Astrocyte (in vitro differentiated cells and primary cell): ENCODE measurements at regions not wholly inside any gene's neighbourhood (a gene's known extent, or its start where the extent isn't known, plus 50 kb on each side); places are given as distances from the start of the nearest gene placed in this dataset.
"Not testable (repeated sequence)": the region's sequence is repeated elsewhere in the genome, so short reads cannot be mapped to it uniquely, and the experiment has no call there.

Source experiments
- DNase-seq: peaks from one replicate; pipeline ENCODE4 v3.0.0-alpha.2; 2010; ENCODE audit warnings: low read depth
- FAIRE-seq: peaks from 2 replicates; lab custom pipeline; 2011; peaks lifted over from hg19 to GRCh38; lab: Jason Lieb, UNC
- H2AFZ ChIP-seq: 2 replicates; pipeline ENCODE4 v1.6.0; 2012; ENCODE audit warnings: low read depth, low read length, inconsistent platforms
- H3K27ac ChIP-seq: 2 replicates; pipeline ENCODE4 v1.5.1; 2011; ENCODE audit warnings: low read depth, low read length, inconsistent platforms
- H3K27me3 ChIP-seq: 2 replicates; pipeline ENCODE4 v1.6.0; 2011; ENCODE audit warnings: low read length, inconsistent platforms; ENCODE audit not compliant: insufficient read depth
- H3K36me3 ChIP-seq: 2 replicates; pipeline ENCODE4 v1.5.1; 2011; ENCODE audit warnings: low read length, inconsistent platforms; ENCODE audit not compliant: insufficient read depth
- H3K4me1 ChIP-seq: 2 replicates; pipeline ENCODE4 v1.5.1; 2011; ENCODE audit warnings: low read length, inconsistent platforms; ENCODE audit not compliant: insufficient read depth
- H3K4me2 ChIP-seq: 2 replicates; pipeline ENCODE4 v1.6.0; 2012; ENCODE audit warnings: low read length, inconsistent platforms
- H3K4me3 ChIP-seq: 2 replicates; pipeline ENCODE4 v1.5.1; 2011; ENCODE audit warnings: low read depth, mild to moderate bottlenecking, low read length, inconsistent platforms; ENCODE audit not compliant: insufficient read depth
- H3K79me2 ChIP-seq: 2 replicates; pipeline ENCODE4 v1.6.0; 2012; ENCODE audit warnings: mild to moderate bottlenecking, low read length, inconsistent platforms; ENCODE audit not compliant: insufficient read depth
- H3K9ac ChIP-seq: 2 replicates; pipeline ENCODE4 v1.6.0; 2012; ENCODE audit warnings: mild to moderate bottlenecking, low read length, inconsistent platforms
- H3K9me3 ChIP-seq: 2 replicates; pipeline ENCODE4 v1.5.1; 2012; ENCODE audit warnings: low read depth, mild to moderate bottlenecking, low read length, inconsistent platforms; ENCODE audit not compliant: insufficient read depth
- H4K20me1 ChIP-seq: 2 replicates; pipeline ENCODE4 v1.6.0; 2012; ENCODE audit warnings: low read length, inconsistent platforms; ENCODE audit not compliant: insufficient read depth
- H3K27ac Mint-ChIP-seq: one replicate; pipeline ENCODE4 v1.8.0; 2021; ENCODE audit warnings: mild to moderate bottlenecking, mixed read lengths; ENCODE audit not compliant: unreplicated experiment
- H3K27me3 Mint-ChIP-seq: one replicate; pipeline ENCODE4 v1.8.0; 2021; ENCODE audit warnings: low read depth, mixed read lengths; ENCODE audit not compliant: unreplicated experiment
- H3K36me3 Mint-ChIP-seq: one replicate; pipeline ENCODE4 v1.8.0; 2021; ENCODE audit warnings: low read depth, mixed read lengths; ENCODE audit not compliant: unreplicated experiment
- H3K4me1 Mint-ChIP-seq: one replicate; pipeline ENCODE4 v1.8.0; 2021; ENCODE audit warnings: low read depth, mixed read lengths; ENCODE audit not compliant: unreplicated experiment
- H3K4me3 Mint-ChIP-seq: one replicate; pipeline ENCODE4 v1.8.0; 2021; ENCODE audit warnings: mild to moderate bottlenecking, moderate library complexity, mixed read lengths; ENCODE audit not compliant: unreplicated experiment
- H3K9me3 Mint-ChIP-seq: one replicate; pipeline ENCODE4 v1.8.0; 2021; ENCODE audit warnings: mild to moderate bottlenecking, mixed read lengths; ENCODE audit not compliant: unreplicated experiment
- EZH2 ChIP-seq: IDR thresholded peaks from 2 replicates; pipeline ENCODE4 v1.6.1; 2012; ENCODE audit warnings: mild to moderate bottlenecking, low read length, inconsistent platforms; ENCODE audit not compliant: insufficient read depth
- TF ChIP-seq, protein P1 (sequence below): IDR thresholded peaks from 2 replicates; pipeline ENCODE4 v1.5.1; 2011; ENCODE audit warnings: low read depth, mild to moderate bottlenecking, inconsistent platforms, low read length, moderate library complexity; ENCODE audit not compliant: insufficient read depth

DNA sequence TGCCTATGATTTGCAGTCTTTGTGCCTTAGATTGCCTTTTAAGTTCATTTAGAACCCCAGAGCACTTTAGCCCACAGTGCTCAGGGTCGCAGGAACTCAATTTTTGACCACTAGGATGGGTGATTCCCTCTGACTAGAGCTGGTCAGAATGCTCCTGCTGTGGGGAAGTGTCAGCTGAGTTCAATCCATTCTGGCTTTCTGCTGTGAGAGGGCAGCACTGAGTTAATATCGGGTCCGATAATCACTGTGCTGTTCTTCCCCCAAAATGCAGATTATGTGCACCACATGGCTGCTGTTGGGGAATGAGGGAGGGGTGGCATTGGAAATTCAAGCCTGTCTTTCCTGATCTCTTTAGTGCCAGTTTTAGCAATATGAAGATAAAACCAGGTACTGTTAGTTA, 886.4 kb downstream of the DNAJB9 start:
- Histone ChIP-seq H3K4me1 (no peaks in the 10 kb centered on the region), H3K4me3 (no peak overlapping the region), H3K9me3 (no peaks in the 10 kb centered on the region), H4K20me1 (no peaks in the 10 kb centered on the region), H3K9ac (no peak overlapping the region), H3K36me3 (no peaks in the 10 kb centered on the region), H2AFZ (no peak overlapping the region), H3K27ac (no peak overlapping the region), H3K4me2 (no peak overlapping the region), H3K79me2 (no peaks in the 10 kb centered on the region), H3K27me3 (no peaks in the 10 kb centered on the region)
- Mint-ChIP-seq H3K27ac (no peak overlapping the region), H3K9me3 (peaks cover 6% of the 10 kb centered on the region), H3K27me3 (no peaks in the 10 kb centered on the region), H3K4me1 (no peaks in the 10 kb centered on the region), H3K36me3 (no peaks in the 10 kb centered on the region), H3K4me3 (no peak overlapping the region)
- FAIRE-seq: no peak
- no peak for DNase-seq
- TF ChIP-seq EZH2: no peak
- TF ChIP-seq, protein P1, sequence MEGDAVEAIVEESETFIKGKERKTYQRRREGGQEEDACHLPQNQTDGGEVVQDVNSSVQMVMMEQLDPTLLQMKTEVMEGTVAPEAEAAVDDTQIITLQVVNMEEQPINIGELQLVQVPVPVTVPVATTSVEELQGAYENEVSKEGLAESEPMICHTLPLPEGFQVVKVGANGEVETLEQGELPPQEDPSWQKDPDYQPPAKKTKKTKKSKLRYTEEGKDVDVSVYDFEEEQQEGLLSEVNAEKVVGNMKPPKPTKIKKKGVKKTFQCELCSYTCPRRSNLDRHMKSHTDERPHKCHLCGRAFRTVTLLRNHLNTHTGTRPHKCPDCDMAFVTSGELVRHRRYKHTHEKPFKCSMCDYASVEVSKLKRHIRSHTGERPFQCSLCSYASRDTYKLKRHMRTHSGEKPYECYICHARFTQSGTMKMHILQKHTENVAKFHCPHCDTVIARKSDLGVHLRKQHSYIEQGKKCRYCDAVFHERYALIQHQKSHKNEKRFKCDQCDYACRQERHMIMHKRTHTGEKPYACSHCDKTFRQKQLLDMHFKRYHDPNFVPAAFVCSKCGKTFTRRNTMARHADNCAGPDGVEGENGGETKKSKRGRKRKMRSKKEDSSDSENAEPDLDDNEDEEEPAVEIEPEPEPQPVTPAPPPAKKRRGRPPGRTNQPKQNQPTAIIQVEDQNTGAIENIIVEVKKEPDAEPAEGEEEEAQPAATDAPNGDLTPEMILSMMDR: no peak

DNA sequence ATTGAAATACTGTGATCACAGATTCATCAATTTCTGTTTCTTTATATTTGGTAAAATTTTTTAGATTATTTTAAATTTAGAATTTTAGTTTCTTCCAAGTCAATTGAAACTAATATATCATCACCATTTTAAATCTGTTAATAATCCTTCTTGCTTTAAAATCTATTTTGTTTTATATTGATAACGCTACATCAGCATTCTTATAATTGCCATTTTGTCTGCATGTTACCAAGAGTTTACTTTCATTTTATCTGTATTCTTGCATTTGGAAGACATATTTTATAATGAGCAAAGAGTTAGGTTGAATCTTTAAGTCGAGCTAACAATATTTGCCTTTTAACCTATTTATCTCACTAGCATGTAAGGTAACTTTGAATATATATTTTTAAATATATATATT, 890.6 kb downstream of the DNAJB9 start:
- Mint-ChIP-seq H3K36me3 (no peaks in the 10 kb centered on the region), H3K4me3 (no peak overlapping the region), H3K4me1 (no peaks in the 10 kb centered on the region), H3K27ac (no peak overlapping the region), H3K9me3 (peaks cover 2% of the 10 kb centered on the region), H3K27me3 (no peaks in the 10 kb centered on the region)
- Histone ChIP-seq H3K79me2 (no peaks in the 10 kb centered on the region), H2AFZ (no peak overlapping the region), H3K9me3 (no peaks in the 10 kb centered on the region), H3K4me2 (no peak overlapping the region), H3K27me3 (no peaks in the 10 kb centered on the region), H3K4me3 (no peak overlapping the region), H4K20me1 (no peaks in the 10 kb centered on the region), H3K36me3 (no peaks in the 10 kb centered on the region), H3K9ac (no peak overlapping the region), H3K27ac (no peak overlapping the region), H3K4me1 (no peaks in the 10 kb centered on the region)
- TF ChIP-seq, protein P1: no peak
- no peak for TF ChIP-seq EZH2
- no peak for DNase-seq
- no peak for FAIRE-seq

DNA sequence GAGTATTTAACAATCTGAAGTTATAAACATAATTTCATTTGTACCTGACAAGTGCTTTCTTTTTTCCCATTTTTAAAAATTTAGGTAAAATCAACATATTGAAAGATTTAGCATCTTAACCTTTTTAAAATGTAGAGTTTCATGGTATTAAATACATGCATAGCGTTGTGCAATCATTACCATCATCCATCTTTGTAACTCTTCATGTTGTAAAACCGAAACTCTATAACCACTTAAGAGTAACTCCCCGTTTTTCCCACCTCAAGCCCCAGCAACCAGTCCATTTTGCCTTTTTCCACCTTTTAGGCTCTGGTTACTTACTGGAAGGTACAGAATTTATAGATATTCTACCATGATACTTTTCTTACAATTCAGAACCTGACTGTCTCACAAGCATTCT, 892.5 kb downstream of the DNAJB9 start:
- Histone ChIP-seq H3K27ac (no peak overlapping the region), H3K79me2 (no peaks in the 10 kb centered on the region), H2AFZ (no peak overlapping the region), H3K9ac (no peak overlapping the region), H4K20me1 (no peaks in the 10 kb centered on the region), H3K9me3 (no peaks in the 10 kb centered on the region), H3K4me2 (no peak overlapping the region), H3K4me1 (no peaks in the 10 kb centered on the region), H3K36me3 (no peaks in the 10 kb centered on the region), H3K27me3 (no peaks in the 10 kb centered on the region), H3K4me3 (no peak overlapping the region)
- no peaks in the 10 kb centered on the region for H3K27me3 Mint-ChIP-seq
- TF ChIP-seq, protein P1: no peak
- no peak for TF ChIP-seq EZH2
- no peak overlapping the region for H3K4me3 Mint-ChIP-seq
- H3K4me1 Mint-ChIP-seq: no peaks in the 10 kb centered on the region
- FAIRE-seq (no peak), DNase-seq (no peak)
- peaks cover 2% of the 10 kb centered on the region for H3K9me3 Mint-ChIP-seq
- H3K27ac Mint-ChIP-seq: no peak overlapping the region
- H3K36me3 Mint-ChIP-seq: no peaks in the 10 kb centered on the region

DNA sequence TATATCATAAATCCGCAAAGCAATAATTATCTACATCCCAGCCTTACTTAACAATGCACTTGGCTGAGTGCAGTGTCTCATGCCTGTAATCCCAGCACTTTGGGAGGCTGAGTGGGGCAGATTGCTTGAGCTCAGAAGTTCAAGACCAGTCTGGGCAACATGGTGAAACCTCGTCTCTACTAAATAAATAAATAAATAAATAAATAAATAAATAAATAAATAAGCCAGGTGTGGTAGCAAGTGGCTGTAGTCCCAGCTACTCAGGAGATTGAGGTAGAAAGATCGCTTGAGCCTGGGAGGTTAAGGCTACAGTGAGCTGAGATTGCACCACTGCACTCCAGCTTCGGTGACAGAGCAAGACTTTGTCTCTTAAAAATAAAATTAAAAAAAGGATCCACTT, 898.1 kb downstream of the DNAJB9 start:
- not testable (repeated sequence) for H3K36me3 Mint-ChIP-seq, H3K4me1 Mint-ChIP-seq, H3K27ac ChIP-seq, H3K4me3 ChIP-seq, H2AFZ ChIP-seq, DNase-seq, H3K9me3 ChIP-seq, H3K36me3 ChIP-seq, H3K4me1 ChIP-seq, FAIRE-seq, H3K9ac ChIP-seq, H4K20me1 ChIP-seq, H3K27me3 Mint-ChIP-seq, H3K27ac Mint-ChIP-seq, H3K79me2 ChIP-seq, H3K27me3 ChIP-seq, H3K9me3 Mint-ChIP-seq, H3K4me3 Mint-ChIP-seq, H3K4me2 ChIP-seq
